Fibroblast of skin of scalp (primary cell): ENCODE measurements at regions not wholly inside any gene's neighbourhood (a gene's known extent, or its start where the extent isn't known, plus 50 kb on each side); places are given as distances from the start of the nearest gene placed in this dataset.

ENCODE experiments used
- DNase-seq: peaks from one replicate; pipeline ENCODE4 v3.0.0-alpha.2; 2013

DNA sequence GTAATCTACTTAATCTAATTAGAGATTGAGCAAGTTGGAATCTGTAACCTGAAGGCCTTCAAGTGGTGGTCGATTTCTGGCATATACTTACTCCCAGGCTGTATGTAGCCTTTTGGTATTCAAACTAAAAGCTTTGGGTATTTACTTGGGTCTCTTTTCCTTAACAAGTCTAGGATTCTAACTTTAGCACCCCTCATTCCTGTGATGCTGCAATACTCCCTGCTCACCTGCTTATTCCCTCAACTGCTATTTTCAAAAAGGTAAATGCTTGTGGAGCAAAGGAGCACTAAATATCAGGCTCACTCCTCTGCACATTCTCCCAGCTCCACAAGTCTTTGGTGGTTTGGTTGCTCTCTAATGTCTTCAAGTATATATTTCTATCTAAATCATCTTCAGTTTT, 68.0 kb upstream of the CYYR1 start:
- DNase-seq: no peak

DNA sequence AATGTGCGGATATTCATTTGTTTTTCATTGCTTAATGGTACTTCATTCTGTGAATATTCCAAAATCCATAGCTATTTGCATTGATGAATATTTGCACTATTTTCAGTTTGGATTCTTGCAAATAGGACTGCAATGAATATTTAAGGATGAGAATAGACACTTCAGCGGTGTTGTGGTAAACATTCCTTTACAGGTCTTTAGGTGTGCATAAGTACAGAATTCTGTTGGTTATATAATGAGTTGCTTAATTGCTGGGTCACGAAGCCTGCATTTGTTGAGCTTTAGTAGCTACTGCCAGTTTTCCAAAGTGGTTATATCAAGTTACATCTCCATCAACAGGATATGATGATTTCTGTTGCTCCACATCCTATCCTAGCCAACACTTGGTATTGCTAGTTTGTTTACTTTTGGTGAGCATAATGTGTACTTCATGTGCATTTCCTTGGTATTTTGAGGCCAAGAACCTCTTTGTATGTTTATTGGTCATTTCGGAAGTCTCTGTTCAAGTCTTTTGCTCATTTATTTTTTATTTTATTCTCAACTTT, 64.2 kb upstream of the CYYR1 start:
- no peak for DNase-seq

DNA sequence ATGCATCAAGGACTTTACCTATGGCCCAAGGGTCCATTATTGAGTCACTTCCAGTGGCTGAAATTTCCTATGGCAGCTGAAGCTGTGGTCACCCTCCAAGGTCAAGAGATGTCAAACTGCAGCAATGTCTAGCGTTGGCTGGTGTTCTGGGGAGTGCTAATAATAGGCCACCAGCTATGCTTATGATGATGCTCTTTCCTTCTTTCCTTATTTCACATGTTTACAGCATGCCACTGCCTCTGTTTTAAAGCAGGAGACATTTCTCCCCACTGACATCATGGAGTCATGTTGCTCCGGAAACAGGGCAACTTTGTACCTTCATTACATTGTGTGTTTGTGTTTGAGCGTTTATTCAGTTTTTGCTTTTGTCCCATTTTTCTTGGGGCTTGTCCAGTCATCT, 62.6 kb upstream of the CYYR1 start:
- DNase-seq: no peak

DNA sequence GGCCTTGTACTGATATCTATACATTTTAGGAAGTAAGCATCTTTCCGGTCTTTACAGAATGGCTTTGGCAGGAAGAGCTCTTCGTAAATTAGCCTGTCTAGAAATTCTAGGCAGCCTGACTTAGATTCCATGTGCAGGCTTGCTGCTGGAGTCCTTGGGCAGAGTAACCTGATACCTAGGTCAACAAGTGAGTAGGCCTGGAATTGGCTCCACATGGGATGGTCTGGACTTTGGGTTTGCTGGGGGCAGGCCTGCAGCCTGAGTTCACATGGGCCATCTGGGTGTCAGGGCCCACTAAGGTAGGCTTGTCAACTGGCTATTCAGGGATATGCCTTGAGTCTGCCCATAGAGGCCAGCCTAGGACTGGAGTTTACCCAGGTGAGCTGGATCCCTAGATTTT, 59.6 kb upstream of the CYYR1 start:
- no peak for DNase-seq

DNA sequence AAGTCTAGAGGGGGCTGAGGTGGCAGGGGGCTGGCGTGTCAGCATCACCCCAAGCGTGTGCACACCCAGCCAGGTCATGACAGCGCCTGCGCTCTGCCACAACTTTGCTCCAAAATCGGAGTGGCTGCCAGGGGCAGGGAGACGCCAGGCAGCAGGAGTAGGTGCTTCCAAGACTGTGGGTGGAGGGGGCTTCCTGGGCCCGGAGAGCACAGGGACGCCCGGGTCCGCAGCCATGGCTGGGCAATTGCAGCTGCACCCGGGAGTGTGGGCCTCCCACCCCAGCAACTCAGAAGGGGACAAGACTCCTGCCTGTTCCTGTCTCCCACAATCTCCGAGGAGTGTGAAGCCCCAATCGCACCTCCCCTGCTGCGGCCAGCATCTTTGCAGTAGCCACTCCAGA, 53.1 kb upstream of the CYYR1 start:
- DNase-seq: no peak

DNA sequence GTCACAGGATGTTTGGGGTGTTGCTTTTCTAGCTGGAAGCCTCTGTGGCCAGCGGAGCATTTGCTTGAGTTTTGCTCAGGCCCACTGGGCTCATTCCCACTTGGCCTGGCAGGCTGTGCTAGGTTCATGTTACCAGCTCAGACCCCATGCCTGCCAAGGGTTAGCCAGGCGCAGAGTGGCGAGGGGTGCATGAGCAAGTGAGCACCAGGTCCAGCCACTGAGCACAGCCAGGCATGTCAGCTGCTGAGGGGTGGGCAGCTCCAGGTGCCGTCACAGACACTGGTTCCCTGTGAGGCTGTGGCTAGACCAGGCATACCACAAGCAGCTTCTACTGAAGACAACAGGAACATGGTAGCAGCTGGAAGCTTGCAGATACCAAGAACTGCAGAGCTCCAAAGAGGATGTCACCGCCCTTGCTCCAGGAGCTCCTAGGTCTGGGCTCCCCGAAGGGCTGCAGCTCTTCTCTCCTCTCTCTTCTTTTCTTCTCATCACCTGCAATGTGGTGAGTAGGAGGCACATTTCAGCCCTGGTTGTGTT, 52.0 kb upstream of the CYYR1 start:
- no peak for DNase-seq
